ENCODE measurements at regions not wholly inside any gene's neighbourhood (a gene's known extent, or its start where the extent isn't known, plus 50 kb on each side); places are given as distances from the start of the nearest gene placed in this dataset.

- DNase-seq, result no peak
Measured at GRCh38 chr7:106480616-106481031, 180.3 kb downstream of the CCDC71L start.

- no peak for DNase-seq
Measured at GRCh38 chr7:106480161-106480579, 180.8 kb downstream of the CCDC71L start.

GRCh38 chr7:106476751-106477150 is 184.2 kb downstream of the CCDC71L start:
- no peak for DNase-seq

- no peak for DNase-seq
Measured at GRCh38 chr7:106472741-106473140, 188.0 kb upstream of the NAMPT start.

GRCh38 chr7:106471686-106472440 is 187.1 kb upstream of the NAMPT start:
- no peak for DNase-seq

GRCh38 chr7:106471021-106471420 is 186.2 kb upstream of the NAMPT start:
- no peak for DNase-seq

GRCh38 chr7:106466867-106467266 is 182.1 kb upstream of the NAMPT start:
- DNase-seq, result no peak

- no peak for DNase-seq
Measured at GRCh38 chr7:106465704-106466468, 181.1 kb upstream of the NAMPT start.

GRCh38 chr7:106464651-106465050 is 179.9 kb upstream of the NAMPT start:
- DNase-seq, result no peak

GRCh38 chr7:106463851-106464611 is 179.2 kb upstream of the NAMPT start:
- no peak for DNase-seq

GRCh38 chr7:106462914-106463482 is 178.2 kb upstream of the NAMPT start:
- no peak for DNase-seq

- DNase-seq, result no peak
Measured at GRCh38 chr7:106462365-106462859, 177.6 kb upstream of the NAMPT start.

GRCh38 chr7:106460792-106461254 is 176.0 kb upstream of the NAMPT start:
- DNase-seq, result no peak

- DNase-seq, result no peak
Measured at GRCh38 chr7:106459397-106460072, 174.8 kb upstream of the NAMPT start.

GRCh38 chr7:106457678-106458077 is 172.9 kb upstream of the NAMPT start:
- DNase-seq, result no peak

GRCh38 chr7:106456329-106456728 is 171.5 kb upstream of the NAMPT start:
- no peak for DNase-seq

- no peak for DNase-seq
Measured at GRCh38 chr7:106452031-106452851, 167.5 kb upstream of the NAMPT start.

- no peak for DNase-seq
Measured at GRCh38 chr7:106451171-106451570, 166.4 kb upstream of the NAMPT start.

- no peak for DNase-seq
Measured at GRCh38 chr7:106450716-106451115, 165.9 kb upstream of the NAMPT start.

- no peak for DNase-seq
Measured at GRCh38 chr7:106448992-106449859, 164.4 kb upstream of the NAMPT start.

Data from occipital lobe (tissue), 1 donor.